ENCODE measurements at regions not wholly inside any gene's neighbourhood (a gene's known extent, or its start where the extent isn't known, plus 50 kb on each side); places are given as distances from the start of the nearest gene placed in this dataset.
"Not testable (repeated sequence)": the region's sequence is repeated elsewhere in the genome, so short reads cannot be mapped to it uniquely, and the experiment has no call there.

GRCh38 chr11:50174189-50174588 is 141.5 kb downstream of the OR4C45 start:
- in situ Hi-C loops (cut with MboI; ENCODE audit: low pct_ligation_motif_present in 1 of 4, low pct_unique_long_range_greater_than_20kb in 1 of 4, low sequenced_read_pairs in 3 of 4), result no loop called here
- intact Hi-C loops (cut with DNase I; ENCODE audit: low total_unique reads), result no loop called here
- TF ChIP-seq EP300 (IDR thresholded peaks at IDR 0.05; ENCODE audit: low read depth) (no peak), CTCF (IDR thresholded peaks at IDR 0.05) (no peak), POLR2AphosphoS5 (IDR thresholded peaks at IDR 0.05) (no peak), POLR2A (IDR thresholded peaks at IDR 0.05) (no peak)

GRCh38 chr11:50174975-50175374 is 142.3 kb downstream of the OR4C45 start:
- Histone ChIP-seq H3K9me3 (no peaks in the 10 kb centered on the region), H3K4me3 (no peak overlapping the region), H3K27ac (no peak overlapping the region), H3K4me1 (no peaks in the 10 kb centered on the region), H3K27me3 (no peaks in the 10 kb centered on the region), H3K36me3 (no peaks in the 10 kb centered on the region)
- no peak for DNase-seq
- TF ChIP-seq POLR2A (IDR thresholded peaks at IDR 0.05), result no peak
- TF ChIP-seq POLR2AphosphoS5 (IDR thresholded peaks at IDR 0.05), result no peak
- no peak for TF ChIP-seq CTCF (IDR thresholded peaks at IDR 0.05)
- no peak for TF ChIP-seq EP300 (IDR thresholded peaks at IDR 0.05; ENCODE audit: low read depth)
- 80 to 88% methylated on average over 1 of the region's 1 CpG for WGBS, 2 donors (ENCODE audit: low coverage in 1 of 2)
- in situ Hi-C loops (cut with MboI; ENCODE audit: low pct_ligation_motif_present in 1 of 4, low pct_unique_long_range_greater_than_20kb in 1 of 4, low sequenced_read_pairs in 3 of 4), result no loop called here
- intact Hi-C loops (cut with DNase I; ENCODE audit: low total_unique reads), result no loop called here

More at GRCh38 chr11:50174189-50174588, 141.5 kb downstream of the OR4C45 start:
- H3K36me3 ChIP-seq, result no peaks in the 10 kb centered on the region
- H3K4me1 ChIP-seq, result no peaks in the 10 kb centered on the region
- H3K27ac ChIP-seq, result no peak overlapping the region
- H3K9me3 ChIP-seq, result no peaks in the 10 kb centered on the region
- no peak for DNase-seq
- no peak overlapping the region for H3K4me3 ChIP-seq
- H3K27me3 ChIP-seq, result no peaks in the 10 kb centered on the region

GRCh38 chr11:50178737-50179136 is 146.1 kb downstream of the OR4C45 start:
- in situ Hi-C loops (cut with MboI; ENCODE audit: low pct_ligation_motif_present in 1 of 4, low pct_unique_long_range_greater_than_20kb in 1 of 4, low sequenced_read_pairs in 3 of 4) (no loop called here), intact Hi-C loops (cut with DNase I; ENCODE audit: low total_unique reads) (no loop called here)
- H3K4me1 ChIP-seq, result no peaks in the 10 kb centered on the region
- no peak overlapping the region for H3K4me3 ChIP-seq
- TF ChIP-seq POLR2A (IDR thresholded peaks at IDR 0.05), result no peak
- no peak for TF ChIP-seq CTCF (IDR thresholded peaks at IDR 0.05)
- TF ChIP-seq EP300 (IDR thresholded peaks at IDR 0.05; ENCODE audit: low read depth), result no peak
- TF ChIP-seq POLR2AphosphoS5 (IDR thresholded peaks at IDR 0.05), result no peak
- H3K9me3 ChIP-seq, result no peaks in the 10 kb centered on the region
- no peak overlapping the region for H3K27ac ChIP-seq
- DNase-seq, result no peak
- H3K27me3 ChIP-seq, result no peaks in the 10 kb centered on the region
- H3K36me3 ChIP-seq, result no peaks in the 10 kb centered on the region

- DNase-seq, result no peak
- Histone ChIP-seq H3K27ac (no peak overlapping the region), H3K36me3 (no peaks in the 10 kb centered on the region), H3K9me3 (no peaks in the 10 kb centered on the region), H3K27me3 (no peaks in the 10 kb centered on the region), H3K4me3 (no peak overlapping the region), H3K4me1 (no peaks in the 10 kb centered on the region)
- intact Hi-C loops (cut with DNase I; ENCODE audit: low total_unique reads) (no loop called here), in situ Hi-C loops (cut with MboI; ENCODE audit: low pct_ligation_motif_present in 1 of 4, low pct_unique_long_range_greater_than_20kb in 1 of 4, low sequenced_read_pairs in 3 of 4) (no loop called here)
- TF ChIP-seq POLR2A (IDR thresholded peaks at IDR 0.05) (no peak), POLR2AphosphoS5 (IDR thresholded peaks at IDR 0.05) (no peak)
- 75 to 100% methylated on average over 1 to 2 of the region's 2 CpGs for WGBS, 2 donors (ENCODE audit: low coverage in 1 of 2)
Measured at GRCh38 chr11:50181334-50181733, 148.7 kb downstream of the OR4C45 start.

DNA sequence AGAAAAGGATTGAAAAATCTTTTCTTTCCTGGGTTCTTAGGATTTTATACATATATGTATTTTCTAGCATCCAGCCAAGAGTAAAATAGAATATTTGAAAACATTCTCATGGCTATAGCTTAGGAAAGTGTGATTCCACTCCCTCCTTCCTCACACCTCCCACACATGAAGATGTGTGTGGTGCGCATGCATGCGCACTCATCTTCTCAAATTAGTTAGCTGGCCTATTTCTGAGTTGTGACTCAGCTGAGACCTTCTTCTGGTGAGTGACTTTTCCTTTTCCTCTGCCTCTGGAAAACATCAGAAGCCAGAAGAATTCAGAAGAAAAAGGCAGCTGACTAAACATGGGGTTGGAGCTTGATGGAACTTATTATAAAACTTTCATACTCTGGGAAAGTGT is 149.8 kb downstream of the OR4C45 start:
- no peak for TF ChIP-seq POLR2A (IDR thresholded peaks at IDR 0.05)
- no peak for TF ChIP-seq CTCF (IDR thresholded peaks at IDR 0.05)
- no peak for TF ChIP-seq POLR2AphosphoS5 (IDR thresholded peaks at IDR 0.05)
- TF ChIP-seq EP300 (IDR thresholded peaks at IDR 0.05; ENCODE audit: low read depth), result no peak
- DNase-seq, result no peak
- Histone ChIP-seq H3K9me3 (no peaks in the 10 kb centered on the region), H3K4me1 (no peaks in the 10 kb centered on the region), H3K36me3 (no peaks in the 10 kb centered on the region), H3K27me3 (no peaks in the 10 kb centered on the region), H3K27ac (no peak overlapping the region), H3K4me3 (no peak overlapping the region)
- WGBS, 2 donors (ENCODE audit: low coverage in 1 of 2), result 90 to 100% methylated on average over 2 of the region's 2 CpGs
- in situ Hi-C loops (cut with MboI; ENCODE audit: low pct_ligation_motif_present in 1 of 4, low pct_unique_long_range_greater_than_20kb in 1 of 4, low sequenced_read_pairs in 3 of 4) (no loop called here), intact Hi-C loops (cut with DNase I; ENCODE audit: low total_unique reads) (no loop called here)

DNA sequence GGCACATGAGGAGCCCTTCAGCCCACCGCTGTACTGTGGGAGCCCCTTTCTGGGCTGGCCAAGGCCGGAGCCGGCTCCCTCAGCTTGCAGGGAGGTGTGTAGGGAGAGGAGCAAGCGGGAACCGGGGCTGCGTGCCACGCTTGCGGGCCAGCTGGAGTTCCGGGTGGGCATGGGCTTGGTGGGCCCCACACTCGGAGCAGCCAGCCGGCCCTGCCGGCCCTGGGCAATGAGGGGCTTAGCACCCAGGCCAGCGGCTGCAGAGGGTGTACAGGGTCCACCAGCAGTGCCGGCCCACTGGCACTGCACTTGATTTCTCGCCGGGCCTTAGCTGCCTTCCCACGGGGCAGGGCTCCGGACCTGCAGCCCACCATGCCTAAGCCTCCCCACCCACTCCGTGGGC is 150.5 kb downstream of the OR4C45 start:
- 91% methylated on average over 18 of the region's 19 CpGs; no CpG with 5 or more reads in 1 of the 2 donors for WGBS, 2 donors (ENCODE audit: low coverage in 1 of 2)
- H3K9me3 ChIP-seq; DNase-seq; H3K36me3 ChIP-seq; H3K27me3 ChIP-seq; H3K4me1 ChIP-seq; H3K27ac ChIP-seq; intact Hi-C loops (cut with DNase I; ENCODE audit: low total_unique reads); H3K4me3 ChIP-seq; in situ Hi-C loops (cut with MboI; ENCODE audit: low pct_ligation_motif_present in 1 of 4, low pct_unique_long_range_greater_than_20kb in 1 of 4, low sequenced_read_pairs in 3 of 4): not testable (repeated sequence)

Data from transverse colon (tissue), 4 donors.